ENCODE measurements at regions not wholly inside any gene's neighbourhood (a gene's known extent, or its start where the extent isn't known, plus 50 kb on each side); places are given as distances from the start of the nearest gene placed in this dataset.

GRCh38 chr22:19638282-19639015 lies 75.9 kb upstream of the SEPTIN5 start:
- TF ChIP-seq POLR2AphosphoS5 (IDR thresholded peaks at IDR 0.05; ENCODE audit: low read depth, low read length) (no peak), POLR2A (IDR thresholded peaks at IDR 0.05; ENCODE audit: low read depth, low read length) (no peak)
